ENCODE measurements at regions not wholly inside any gene's neighbourhood (a gene's known extent, or its start where the extent isn't known, plus 50 kb on each side); places are given as distances from the start of the nearest gene placed in this dataset.

- no peak overlapping the region for H2AFZ ChIP-seq (ENCODE audit: low read length)
- H3K14ac ChIP-seq (ENCODE audit: insufficient read depth, low read length): no peak overlapping the region
- H3K9ac ChIP-seq (ENCODE audit: extremely low read depth, insufficient read length, low read length): no peak overlapping the region
- no peaks in the 10 kb centered on the region for H3K4me1 Mint-ChIP-seq
- H2BK15ac ChIP-seq (ENCODE audit: low read depth, low read length): no peak overlapping the region
- H3K27ac Mint-ChIP-seq: no peak overlapping the region
- H4K91ac ChIP-seq (ENCODE audit: insufficient read length, low read depth, low read length): no peak overlapping the region
- no peak overlapping the region for H3K18ac ChIP-seq (ENCODE audit: insufficient read length, low read depth, low read length)
- H3K27me3 ChIP-seq (ENCODE audit: insufficient read depth, low read length): no peaks in the 10 kb centered on the region
- no peak overlapping the region for H2BK120ac ChIP-seq (ENCODE audit: low read depth, low read length, poor library complexity, severe bottlenecking)
- no peak overlapping the region for H3K56ac ChIP-seq (ENCODE audit: insufficient read length, low read depth, low read length)
- no peak for TF ChIP-seq CTCF (conservative IDR thresholded peaks at IDR 0.05)
- no peaks in the 10 kb centered on the region for H3K79me1 ChIP-seq (ENCODE audit: insufficient read depth, low read depth, low read length, poor library complexity, severe bottlenecking)
- no peak overlapping the region for H2BK20ac ChIP-seq (ENCODE audit: low read depth, low read length, poor library complexity, severe bottlenecking)
- H3K4me3 Mint-ChIP-seq: no peak overlapping the region
- no CpG with 5 or more reads among the region's 3 CpGs for WGBS (ENCODE audit: extremely low coverage, insufficient read length, low lambda C conversion rate)
- no peaks in the 10 kb centered on the region for H3K4me1 ChIP-seq (ENCODE audit: insufficient read depth, low read length)
- H3K4ac ChIP-seq (ENCODE audit: low read depth, low read length): no peak overlapping the region
- no peak overlapping the region for H3T11ph ChIP-seq (ENCODE audit: low read length)
- no peak overlapping the region for H2BK12ac ChIP-seq (ENCODE audit: insufficient read length, low read depth, low read length)
- H4K5ac ChIP-seq (ENCODE audit: insufficient read length, low read depth, low read length): no peak overlapping the region
- no peak overlapping the region for H2BK5ac ChIP-seq (ENCODE audit: insufficient read length, low read length)
- H3K4me2 ChIP-seq (ENCODE audit: insufficient read depth, insufficient read length, low read length): no peak overlapping the region
- H3K23me2 ChIP-seq (ENCODE audit: insufficient read length, low read depth, low read length, poor library complexity, severe bottlenecking): no peaks in the 10 kb centered on the region
- H4K20me1 ChIP-seq (ENCODE audit: control insufficient read depth, insufficient read depth, insufficient read length): no peaks in the 10 kb centered on the region
- no peak overlapping the region for H2AK5ac ChIP-seq (ENCODE audit: insufficient read length, low read length)
- H3K27me3 Mint-ChIP-seq (ENCODE audit: low read depth): peaks cover 13% of the 10 kb centered on the region
- H3K36me3 Mint-ChIP-seq (ENCODE audit: insufficient read depth in 1 of 3, low read depth in 3 of 3): peaks cover 6 to 16% (median 8%) of the 10 kb centered on the region in 3 experiments
- no peak overlapping the region for H3K23ac ChIP-seq (ENCODE audit: insufficient read length, low read depth, low read length)
- DNase-seq: no peak
- H4K8ac ChIP-seq (replicated peaks; ENCODE audit: insufficient read length, low read depth, low read length): no peak overlapping the region
- H3K27ac ChIP-seq (ENCODE audit: insufficient read length, low read depth, low read length): no peak overlapping the region
- H3K9me3 Mint-ChIP-seq: peaks cover 28 to 41% of the 10 kb centered on the region in 2 experiments
- no peaks in the 10 kb centered on the region for H3K9me3 ChIP-seq (ENCODE audit: control insufficient read depth, low read depth, low read length)
- H3K79me2 ChIP-seq (ENCODE audit: insufficient read depth, low read length): no peaks in the 10 kb centered on the region
Observed at GRCh38 chr11:129543515-129544290, 168.1 kb downstream of the BARX2 start.
